RWPE1 (cell line): ENCODE measurements at regions not wholly inside any gene's neighbourhood (a gene's known extent, or its start where the extent isn't known, plus 50 kb on each side); places are given as distances from the start of the nearest gene placed in this dataset.

ENCODE experiments used
- CTCF ChIA-PET: fragments of 350-600 bp; sonication (Branson Sonifier 250); formaldehyde crosslinking; extraction: SDS; loops from one replicate; lab custom pipeline; 2021; lab: Yijun Ruan, JAX
- POLR2A ChIA-PET: fragments of 400-600 bp; formaldehyde crosslinking; extraction: SDS; loops from one replicate; lab custom pipeline; 2020; ENCODE audit warnings: antibody characterized with exemption; ENCODE audit not compliant: low non-redundant PET; lab: Yijun Ruan, JAX
- DNase-seq: peaks from one replicate; pipeline ENCODE4 v3.0.0; 2012; ENCODE audit warnings: low spot score
- H3K27ac ChIP-seq: fragments of 450-650 bp; 2 replicates; pipeline ENCODE4 v1.5.1; 2017
- CTCF ChIP-seq: fragments of 450-650 bp; conservative IDR thresholded peaks from 2 replicates; pipeline ENCODE4 v1.5.1; 2017; ENCODE audit warnings: low read depth, mild to moderate bottlenecking

- DNase-seq = peak; percentile 42
- POLR2A ChIA-PET = no interaction called here
Observed at GRCh38 chr2:220687231-220687843, 884.8 kb downstream of the EPHA4 start.

GRCh38 chr2:220695397-220696279 is 876.5 kb downstream of the EPHA4 start:
- no peak for TF ChIP-seq CTCF
- POLR2A ChIA-PET = no interaction called here
- CTCF ChIA-PET = interaction anchor here (0.7 kb wide), 1 partner anchor 33 kb away, joined by 4 read pairs; no protein-coding TSS in a partner anchor
- H3K27ac ChIP-seq = no peak overlapping the region
- DNase-seq = no peak

More at GRCh38 chr2:220687231-220687843, 884.8 kb downstream of the EPHA4 start:
- no peak overlapping the region for H3K27ac ChIP-seq
- peak; percentile 78 for TF ChIP-seq CTCF
- CTCF ChIA-PET = interaction anchor here (0.6 to 0.9 kb wide), 5 partner anchors 130 to 1105 kb away, joined by 3 to 4 read pairs (median 3); no protein-coding TSS in a partner anchor

- POLR2A ChIA-PET = no interaction called here
- CTCF ChIA-PET = no interaction called here
- no peak for TF ChIP-seq CTCF
- no peak for DNase-seq
- no peak overlapping the region for H3K27ac ChIP-seq
Observed at GRCh38 chr2:220696280-220696669, 875.8 kb downstream of the EPHA4 start.

- POLR2A ChIA-PET = no interaction called here
Observed at GRCh38 chr2:220697011-220697410, 875.1 kb downstream of the EPHA4 start.

GRCh38 chr2:220701115-220701514 is 871.0 kb downstream of the EPHA4 start:
- DNase-seq = no peak
- CTCF ChIA-PET = no interaction called here
- no peak overlapping the region for H3K27ac ChIP-seq

More at GRCh38 chr2:220697011-220697410, 875.1 kb downstream of the EPHA4 start:
- no peak for DNase-seq
- no peak for TF ChIP-seq CTCF
- H3K27ac ChIP-seq = no peak overlapping the region
- CTCF ChIA-PET = interaction anchor here (0.6 kb wide), 1 partner anchor 316 kb away, joined by 5 read pairs; no protein-coding TSS in a partner anchor

More at GRCh38 chr2:220701115-220701514, 871.0 kb downstream of the EPHA4 start:
- POLR2A ChIA-PET = no interaction called here
- TF ChIP-seq CTCF = no peak
